ENCODE measurements at regions not wholly inside any gene's neighbourhood (a gene's known extent, or its start where the extent isn't known, plus 50 kb on each side); places are given as distances from the start of the nearest gene placed in this dataset.
"Not testable (repeated sequence)": the region's sequence is repeated elsewhere in the genome, so short reads cannot be mapped to it uniquely, and the experiment has no call there.

GRCh38 chr7:142636751-142637150 is 112.5 kb upstream of the PRSS1 start:
- no peak for DNase-seq (ENCODE audit: low read depth)

DNA sequence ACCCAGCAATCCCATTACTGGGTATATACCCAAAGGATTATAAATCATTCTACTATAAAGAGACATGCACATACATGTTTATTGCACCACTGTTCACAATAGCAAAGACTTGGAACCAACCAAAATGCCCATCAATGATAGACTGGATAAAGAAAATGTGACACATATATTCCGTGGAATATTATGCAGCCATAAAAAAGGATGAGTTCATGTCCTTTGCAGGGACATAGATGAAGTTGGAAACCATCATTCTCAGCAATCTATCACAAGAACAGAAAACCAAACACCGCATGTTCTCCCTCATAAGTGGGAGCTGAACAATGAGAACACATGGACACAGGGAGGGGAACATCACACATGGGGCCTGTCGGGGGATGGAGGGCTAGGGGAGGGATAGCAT is 113.2 kb upstream of the PRSS1 start:
- not testable (repeated sequence) for DNase-seq (ENCODE audit: low read depth)

DNA sequence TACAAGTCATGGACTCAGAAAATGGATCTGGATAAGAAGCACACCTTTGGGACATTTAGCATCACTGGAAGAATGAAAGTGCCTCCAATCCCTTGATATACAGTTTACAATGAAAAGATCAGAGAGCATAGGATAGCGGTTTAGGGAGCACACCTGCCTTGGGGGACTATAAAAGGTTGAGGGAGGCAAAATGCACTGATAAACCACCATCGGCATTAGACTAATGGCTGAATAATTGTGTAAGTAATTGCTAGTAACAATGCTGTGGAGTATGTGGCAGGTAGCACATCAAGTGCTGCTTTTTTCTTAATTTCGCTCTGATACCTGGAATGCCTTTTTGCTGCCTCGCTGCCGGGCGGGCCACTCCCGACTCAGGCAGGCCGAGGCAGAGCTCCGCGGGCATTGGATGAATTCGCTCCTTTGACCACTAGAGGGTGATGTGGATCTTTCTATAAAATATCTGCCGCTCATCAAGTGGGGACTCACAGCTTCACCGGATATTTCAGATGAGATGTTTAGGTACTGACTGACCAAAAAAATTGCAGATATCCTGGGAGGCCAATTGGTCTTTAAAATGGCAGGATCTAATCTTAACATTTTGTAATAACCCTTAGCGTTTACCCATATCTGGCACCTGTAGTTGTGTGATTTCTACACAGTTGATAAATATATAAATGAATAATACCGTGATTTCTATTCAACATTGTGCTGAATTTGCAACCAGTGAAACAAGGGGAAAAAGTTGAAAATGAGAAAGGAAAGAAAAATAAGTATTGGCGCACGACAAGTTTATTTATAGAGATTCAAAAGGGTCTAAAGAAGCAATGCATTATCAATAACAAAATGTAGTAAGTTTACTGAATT is 116.8 kb upstream of the PRSS1 start:
- DNase-seq (ENCODE audit: low read depth) = no peak

DNA sequence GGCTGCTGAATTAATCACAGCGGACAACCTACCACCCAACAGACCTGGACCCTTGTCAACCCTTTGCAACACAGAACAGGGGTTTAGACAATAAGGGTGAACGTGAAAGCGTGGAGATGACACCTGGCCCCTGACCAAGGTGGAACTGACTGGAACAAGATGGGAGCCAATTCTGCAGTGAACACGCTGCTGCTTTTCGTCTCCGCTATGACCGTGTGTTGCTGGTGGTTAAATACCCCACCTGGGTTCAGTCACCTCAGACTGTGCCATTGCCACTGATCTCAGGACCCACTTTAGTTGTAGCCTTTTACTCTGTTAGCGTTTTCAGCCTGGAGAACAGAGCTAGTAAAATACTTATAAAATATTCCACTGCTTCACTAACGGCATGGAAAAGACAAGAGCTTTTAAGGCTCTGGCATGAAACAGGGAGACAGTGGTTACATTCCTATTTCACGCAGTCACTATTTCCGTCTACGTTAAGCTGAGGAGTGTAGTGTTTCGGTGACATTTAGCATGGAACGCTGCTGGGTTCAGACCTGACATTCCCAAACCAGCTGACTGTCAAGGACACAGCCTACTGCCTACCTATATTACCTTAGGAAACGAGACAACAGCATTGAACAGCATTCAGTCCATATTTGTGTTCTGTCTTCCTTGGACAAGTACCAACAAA is 119.5 kb upstream of the PRSS1 start:
- DNase-seq (ENCODE audit: low read depth) = no peak

GRCh38 chr7:142628945-142629344 is 120.3 kb upstream of the PRSS1 start:
- DNase-seq (ENCODE audit: low read depth) = no peak

- DNase-seq (ENCODE audit: low read depth) = not testable (repeated sequence)
These were observed 122.0 kb upstream of the PRSS1 start for GRCh38 chr7:142627223-142627622.

- DNase-seq (ENCODE audit: low read depth) = no peak
These were observed 122.7 kb upstream of the PRSS1 start for GRCh38 chr7:142626420-142627035.

- DNase-seq (ENCODE audit: low read depth) = not testable (repeated sequence)
These were observed 124.1 kb upstream of the PRSS1 start for GRCh38 chr7:142625216-142625615.

GRCh38 chr7:142620402-142620801 is 128.9 kb upstream of the PRSS1 start:
- no peak for DNase-seq (ENCODE audit: low read depth)

GRCh38 chr7:142618655-142619351 is 130.5 kb upstream of the PRSS1 start:
- DNase-seq (ENCODE audit: low read depth) = no peak

- DNase-seq (ENCODE audit: low read depth) = no peak
These were observed 132.4 kb upstream of the PRSS1 start for GRCh38 chr7:142616842-142617241.

DNA sequence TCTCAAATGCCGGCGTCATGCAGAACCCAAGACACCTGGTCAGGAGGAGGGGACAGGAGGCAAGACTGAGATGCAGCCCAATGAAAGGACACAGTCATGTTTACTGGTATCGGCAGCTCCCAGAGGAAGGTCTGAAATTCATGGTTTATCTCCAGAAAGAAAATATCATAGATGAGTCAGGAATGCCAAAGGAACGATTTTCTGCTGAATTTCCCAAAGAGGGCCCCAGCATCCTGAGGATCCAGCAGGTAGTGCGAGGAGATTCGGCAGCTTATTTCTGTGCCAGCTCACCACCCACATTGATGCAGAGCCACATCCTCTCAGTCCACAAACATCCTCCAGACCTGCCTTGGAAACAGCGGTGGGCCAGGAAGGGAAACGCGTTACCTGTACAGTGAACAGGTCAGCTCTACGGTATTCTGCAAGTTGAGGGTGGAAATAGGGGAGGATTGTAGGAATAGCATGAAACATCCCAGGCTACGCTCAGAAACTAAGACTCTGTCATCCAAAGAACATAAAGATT is 133.1 kb upstream of the PRSS1 start:
- DNase-seq (ENCODE audit: low read depth) = no peak

GRCh38 chr7:142615508-142615907 is 133.8 kb upstream of the PRSS1 start:
- no peak for DNase-seq (ENCODE audit: low read depth)

DNA sequence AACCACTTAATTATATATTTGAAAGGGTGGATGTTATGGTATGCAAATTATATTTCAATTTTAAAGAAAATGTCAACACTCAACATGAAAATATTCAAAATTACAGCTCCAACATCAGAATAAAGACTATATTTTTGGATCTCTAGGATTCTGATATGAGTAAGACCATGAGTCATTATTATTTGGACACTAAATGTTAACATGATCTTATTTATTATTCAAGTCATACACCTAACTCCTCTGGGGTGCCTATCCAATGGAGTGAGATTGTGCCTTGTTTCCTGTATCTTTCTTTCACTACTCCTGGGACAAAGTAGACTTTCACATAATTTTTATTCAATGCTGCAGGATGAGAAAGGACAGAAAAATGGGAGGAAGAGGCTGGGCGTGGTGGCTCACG is 135.2 kb upstream of the PRSS1 start:
- DNase-seq (ENCODE audit: low read depth) = no peak

DNA sequence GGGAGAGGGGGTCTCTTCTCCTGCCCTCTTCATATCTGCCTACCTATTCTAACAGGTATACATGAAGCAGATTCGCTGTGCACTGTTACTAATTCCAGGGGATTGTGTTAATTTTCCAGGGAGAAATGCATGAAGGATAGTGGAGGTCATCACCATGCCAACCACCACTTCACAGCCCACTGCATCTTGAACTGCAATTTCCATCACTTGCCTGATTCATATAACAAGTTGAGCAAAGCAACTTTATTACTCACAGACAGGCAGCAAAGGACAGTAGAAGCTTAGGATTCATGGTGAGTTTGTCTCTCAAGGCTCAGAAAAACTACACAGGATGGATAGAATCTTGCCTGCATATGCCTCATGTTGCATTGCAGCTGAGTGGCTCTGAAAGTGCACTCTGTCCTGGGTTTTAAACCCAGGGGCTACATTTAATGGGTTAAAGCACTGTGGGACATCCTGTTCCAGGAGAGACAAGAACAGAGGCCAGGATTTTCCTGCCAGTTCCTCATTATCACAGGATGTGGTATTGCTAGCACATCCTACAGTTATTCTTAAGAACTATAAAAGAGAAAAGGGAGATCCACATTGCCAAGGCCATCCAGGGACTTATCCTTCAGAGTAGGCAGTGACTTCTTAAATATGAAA is 136.9 kb upstream of the PRSS1 start:
- no peak for DNase-seq (ENCODE audit: low read depth)

GRCh38 chr7:142611566-142612236 is 137.6 kb upstream of the PRSS1 start:
- no peak for DNase-seq (ENCODE audit: low read depth)

DNA sequence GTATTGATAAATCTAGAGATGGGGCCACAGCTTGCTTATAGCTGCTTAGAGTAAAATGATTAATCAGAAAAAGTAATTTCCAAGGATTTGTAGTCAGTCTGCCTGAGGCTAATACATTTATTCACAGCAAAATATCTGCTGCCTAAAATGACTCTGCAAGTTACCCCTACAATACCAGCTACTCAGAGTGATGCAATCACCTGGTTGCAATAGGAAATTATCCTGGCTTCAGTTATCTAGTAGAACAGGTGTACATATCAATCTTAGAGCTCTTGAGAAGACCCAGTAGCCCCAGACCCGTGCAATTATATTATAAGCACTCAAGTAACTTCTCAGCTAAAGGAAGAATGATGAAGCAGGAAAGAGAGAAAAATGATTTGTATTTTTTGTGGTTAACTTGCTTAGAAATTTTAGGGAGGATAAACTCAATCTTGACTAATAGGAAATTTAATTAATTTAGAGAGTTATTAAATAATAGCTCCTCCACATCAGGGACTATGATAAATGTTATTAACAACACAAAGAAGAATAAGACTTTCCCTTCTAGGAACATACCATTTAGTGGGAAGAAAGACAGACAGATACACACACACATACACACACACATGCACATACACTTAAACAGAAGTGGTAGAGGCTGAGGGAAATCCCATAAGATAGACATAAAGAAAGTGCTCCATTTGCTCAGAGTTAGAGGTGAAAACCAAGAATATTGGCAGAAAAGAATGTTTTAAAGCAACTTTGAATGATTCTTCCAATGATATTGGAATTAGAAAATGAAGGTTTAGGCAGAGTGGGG is 140.4 kb upstream of the PRSS1 start:
- DNase-seq (ENCODE audit: low read depth) = no peak

- no peak for DNase-seq (ENCODE audit: low read depth)
These were observed 141.9 kb upstream of the PRSS1 start for GRCh38 chr7:142607351-142607750.

- DNase-seq (ENCODE audit: low read depth) = no peak
These were observed 143.2 kb upstream of the PRSS1 start for GRCh38 chr7:142606081-142606480.

GRCh38 chr7:142604671-142605070 is 144.6 kb upstream of the PRSS1 start:
- no peak for DNase-seq (ENCODE audit: low read depth)

Measured in GM04504 (cell line).